IPS DF 19.7 (cell line): ENCODE measurements at regions not wholly inside any gene's neighbourhood (a gene's known extent, or its start where the extent isn't known, plus 50 kb on each side); places are given as distances from the start of the nearest gene placed in this dataset.
"Not testable (repeated sequence)": the region's sequence is repeated elsewhere in the genome, so short reads cannot be mapped to it uniquely, and the experiment has no call there.

ENCODE experiments used
- DNase-seq: peaks from one replicate; pipeline ENCODE4 v3.0.0-alpha.2; 2013; ENCODE audit warnings: low read depth, low spot score

- DNase-seq: no peak
Observed at GRCh38 chr3:194061421-194062030, 74.4 kb upstream of the HES1 start.

- no peak for DNase-seq
Observed at GRCh38 chr3:194062830-194063229, 73.1 kb upstream of the HES1 start.

GRCh38 chr3:194064380-194065332 lies 71.3 kb upstream of the HES1 start:
- DNase-seq: no peak

GRCh38 chr3:194067327-194067726 lies 68.6 kb upstream of the HES1 start:
- DNase-seq: not testable (repeated sequence)

- no peak for DNase-seq
Observed at GRCh38 chr3:194067949-194068362, 68.0 kb upstream of the HES1 start.

- DNase-seq: no peak
Observed at GRCh38 chr3:194069421-194070219, 66.3 kb upstream of the HES1 start.

- no peak for DNase-seq
Observed at GRCh38 chr3:194070220-194070633, 65.7 kb upstream of the HES1 start.

- no peak for DNase-seq
Observed at GRCh38 chr3:194070634-194071409, 65.1 kb upstream of the HES1 start.

GRCh38 chr3:194072097-194072428 lies 63.9 kb upstream of the HES1 start:
- no peak for DNase-seq

- no peak for DNase-seq
Observed at GRCh38 chr3:194072691-194073279, 63.2 kb upstream of the HES1 start.

- DNase-seq: no peak
Observed at GRCh38 chr3:194073926-194074325, 62.0 kb upstream of the HES1 start.

- DNase-seq: no peak
Observed at GRCh38 chr3:194075088-194075615, 60.8 kb upstream of the HES1 start.

GRCh38 chr3:194075802-194076460 lies 60.0 kb upstream of the HES1 start:
- no peak for DNase-seq

GRCh38 chr3:194076475-194076874 lies 59.5 kb upstream of the HES1 start:
- no peak for DNase-seq

GRCh38 chr3:194077602-194078001 lies 58.3 kb upstream of the HES1 start:
- DNase-seq: no peak

- no peak for DNase-seq
Observed at GRCh38 chr3:194078045-194078821, 57.7 kb upstream of the HES1 start.

- no peak for DNase-seq
Observed at GRCh38 chr3:194079702-194080172, 56.2 kb upstream of the HES1 start.

- no peak for DNase-seq
Observed at GRCh38 chr3:194080436-194080835, 55.5 kb upstream of the HES1 start.
